Keratinocyte (primary cell): ENCODE measurements at regions not wholly inside any gene's neighbourhood (a gene's known extent, or its start where the extent isn't known, plus 50 kb on each side); places are given as distances from the start of the nearest gene placed in this dataset.
"Not testable (repeated sequence)": the region's sequence is repeated elsewhere in the genome, so short reads cannot be mapped to it uniquely, and the experiment has no call there.

Experiments
- DNase-seq: peaks from one replicate; pipeline ENCODE4 v3.0.0-alpha.2; 2011; ENCODE audit warnings: low read depth, missing footprints, low spot score
- FAIRE-seq: peaks from 2 replicates; lab custom pipeline; 2011; peaks lifted over from hg19 to GRCh38; lab: Jason Lieb, UNC
- H2AFZ ChIP-seq: 2 replicates; pipeline ENCODE4 v1.6.0; 2012; ENCODE audit warnings: low read length, control low read depth, inconsistent platforms; ENCODE audit not compliant: control insufficient read depth
- H3K27ac ChIP-seq: 2 replicates; pipeline ENCODE4 v1.5.1; 2011; ENCODE audit warnings: low read length; ENCODE audit not compliant: control insufficient read depth, insufficient read depth
- H3K27me3 ChIP-seq: 3 replicates; pipeline ENCODE4 v1.6.0; 2011; ENCODE audit warnings: low read length; ENCODE audit not compliant: control insufficient read depth, insufficient read depth; ENCODE audit errors: extremely low read depth
- H3K36me3 ChIP-seq, 2 experiments: 2 replicates in 1 of 2; 3 replicates in 1 of 2; pipeline ENCODE4 v1.5.1; 2011; ENCODE audit warnings: low read length in 2 of 2, mild to moderate bottlenecking in 1 of 2; ENCODE audit not compliant: control insufficient read depth in 2 of 2, insufficient read depth in 2 of 2; ENCODE audit errors: extremely low read depth in 1 of 2
- H3K4me1 ChIP-seq: 3 replicates; pipeline ENCODE4 v1.5.1; 2011; ENCODE audit warnings: low read length; ENCODE audit not compliant: control insufficient read depth, insufficient read depth; ENCODE audit errors: extremely low read depth
- H3K4me2 ChIP-seq: 3 replicates; pipeline ENCODE4 v1.6.0; 2011; ENCODE audit warnings: low read depth, low read length; ENCODE audit not compliant: control insufficient read depth, insufficient read depth; ENCODE audit errors: extremely low read depth
- H3K4me3 ChIP-seq, 3 experiments: fragments of 200-600 bp in 1 of 3; sonication (generic) in 1 of 3; 2 replicates in 2 of 3; 3 replicates in 1 of 3; pipeline ENCODE4 v1.5.1; 2011 to 2016; ENCODE audit warnings: low read length in 3 of 3, mild to moderate bottlenecking in 3 of 3, control low read depth in 2 of 3, inconsistent platforms in 1 of 3, low read depth in 1 of 3, mixed read lengths in 1 of 3, mixed run types in 1 of 3, moderate library complexity in 1 of 3; ENCODE audit not compliant: control insufficient read depth in 2 of 3, insufficient read depth in 2 of 3; ENCODE audit errors: extremely low read depth in 1 of 3
- H3K79me2 ChIP-seq: 2 replicates; pipeline ENCODE4 v1.6.0; 2012; ENCODE audit warnings: low read length; ENCODE audit not compliant: control insufficient read depth, insufficient read depth
- H3K9ac ChIP-seq: 3 replicates; pipeline ENCODE4 v1.6.0; 2011; ENCODE audit warnings: low read length; ENCODE audit not compliant: control insufficient read depth, insufficient read depth; ENCODE audit errors: extremely low read depth
- H3K9me1 ChIP-seq: 3 replicates; pipeline ENCODE4 v1.6.0; 2011; ENCODE audit warnings: low read length; ENCODE audit not compliant: control insufficient read depth, insufficient read depth; ENCODE audit errors: extremely low read depth
- H3K9me3 ChIP-seq: 2 replicates; pipeline ENCODE4 v1.5.1; 2012; ENCODE audit warnings: low read depth, low read length; ENCODE audit not compliant: control insufficient read depth
- H4K20me1 ChIP-seq: 3 replicates; pipeline ENCODE4 v1.6.0; 2011; ENCODE audit warnings: low read length; ENCODE audit not compliant: control insufficient read depth, insufficient read depth; ENCODE audit errors: extremely low read depth
- EZH2 ChIP-seq: IDR thresholded peaks from one replicate; pipeline ENCODE4 v1.6.1; 2012; ENCODE audit warnings: inconsistent platforms, mild to moderate bottlenecking, low read length, moderate library complexity
- dilution Hi-C: fragments of 300-500 bp; cut with MboI; formaldehyde crosslinking; loops from one replicate; pipeline ENCODE4 v1.7.0; 2020; ENCODE audit warnings: low sequenced_read_pairs; ENCODE audit not compliant: extremely low pct_ligation_motif_present
- TF ChIP-seq, protein P1 (sequence below), 3 experiments: IDR thresholded peaks in 1 of 3; conservative IDR thresholded peaks in 1 of 3; optimal IDR thresholded peaks in 1 of 3; 2 replicates in 2 of 3; 3 replicates in 1 of 3; pipeline versions ENCODE3 to v1.5.1; 2011; ENCODE audit warnings: low read length in 3 of 3, mild to moderate bottlenecking in 3 of 3, moderate library complexity in 2 of 3, control low read depth in 1 of 3, inconsistent platforms in 1 of 3; ENCODE audit not compliant: insufficient read depth in 2 of 3; ENCODE audit errors: extremely low read depth in 1 of 3

DNA sequence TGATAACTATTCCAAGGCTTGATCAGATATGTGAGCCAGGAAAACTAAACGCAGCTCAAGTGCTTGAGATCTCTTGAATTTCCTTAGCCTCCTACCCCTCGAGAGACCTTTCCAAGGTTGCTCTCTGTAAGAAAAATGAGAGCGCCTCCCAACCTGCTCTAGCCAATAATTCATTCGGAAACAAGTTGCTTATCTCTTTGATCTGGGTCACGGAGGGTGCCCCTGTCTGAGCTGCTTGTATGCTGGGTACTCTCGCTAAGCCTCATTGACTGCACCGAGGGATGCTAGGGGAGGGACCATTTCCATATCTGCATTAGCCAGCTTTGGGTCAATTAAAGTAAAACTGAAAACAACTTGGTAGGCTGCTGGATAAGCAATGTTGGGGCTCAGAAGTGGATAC lies 70.1 kb upstream of the SHISA6 start:
- FAIRE-seq (no peak), DNase-seq (no peak)
- TF ChIP-seq, protein P1, sequence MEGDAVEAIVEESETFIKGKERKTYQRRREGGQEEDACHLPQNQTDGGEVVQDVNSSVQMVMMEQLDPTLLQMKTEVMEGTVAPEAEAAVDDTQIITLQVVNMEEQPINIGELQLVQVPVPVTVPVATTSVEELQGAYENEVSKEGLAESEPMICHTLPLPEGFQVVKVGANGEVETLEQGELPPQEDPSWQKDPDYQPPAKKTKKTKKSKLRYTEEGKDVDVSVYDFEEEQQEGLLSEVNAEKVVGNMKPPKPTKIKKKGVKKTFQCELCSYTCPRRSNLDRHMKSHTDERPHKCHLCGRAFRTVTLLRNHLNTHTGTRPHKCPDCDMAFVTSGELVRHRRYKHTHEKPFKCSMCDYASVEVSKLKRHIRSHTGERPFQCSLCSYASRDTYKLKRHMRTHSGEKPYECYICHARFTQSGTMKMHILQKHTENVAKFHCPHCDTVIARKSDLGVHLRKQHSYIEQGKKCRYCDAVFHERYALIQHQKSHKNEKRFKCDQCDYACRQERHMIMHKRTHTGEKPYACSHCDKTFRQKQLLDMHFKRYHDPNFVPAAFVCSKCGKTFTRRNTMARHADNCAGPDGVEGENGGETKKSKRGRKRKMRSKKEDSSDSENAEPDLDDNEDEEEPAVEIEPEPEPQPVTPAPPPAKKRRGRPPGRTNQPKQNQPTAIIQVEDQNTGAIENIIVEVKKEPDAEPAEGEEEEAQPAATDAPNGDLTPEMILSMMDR (optimal IDR thresholded peaks at IDR 0.05 in 1 of 3, IDR thresholded peaks at IDR 0.05 in 1 of 3, conservative IDR thresholded peaks at IDR 0.05 in 1 of 3; ENCODE audit: extremely low read depth in 1 of 3, insufficient read depth in 2 of 3, low read length in 3 of 3), result no peak
- TF ChIP-seq EZH2, result no peak
- Histone ChIP-seq H3K27me3 (no peaks in the 10 kb centered on the region), H3K9me3 (no peaks in the 10 kb centered on the region), H3K4me2 (no peak overlapping the region), H3K79me2 (no peaks in the 10 kb centered on the region), H2AFZ (no peak overlapping the region), H3K9ac (no peak overlapping the region), H4K20me1 (no peaks in the 10 kb centered on the region), H3K4me1 (no peaks in the 10 kb centered on the region), H3K9me1 (no peaks in the 10 kb centered on the region), H3K4me3 (no peak overlapping the region), H3K36me3 (no peaks in the 10 kb centered on the region), H3K27ac (no peak overlapping the region)
- dilution Hi-C loops, result no loop called here

GRCh38 chr17:11151818-11152425 lies 89.1 kb upstream of the SHISA6 start:
- H2AFZ ChIP-seq, result no peak overlapping the region
- no peaks in the 10 kb centered on the region for H4K20me1 ChIP-seq
- no peaks in the 10 kb centered on the region for H3K9me1 ChIP-seq
- dilution Hi-C loops, result no loop called here
- no peak for DNase-seq
- TF ChIP-seq EZH2, result no peak
- TF ChIP-seq, protein P1 (optimal IDR thresholded peaks at IDR 0.05 in 1 of 3, IDR thresholded peaks at IDR 0.05 in 1 of 3, conservative IDR thresholded peaks at IDR 0.05 in 1 of 3; ENCODE audit: extremely low read depth in 1 of 3, insufficient read depth in 2 of 3, low read length in 3 of 3), result no peak
- no peak overlapping the region for H3K9ac ChIP-seq
- no peak overlapping the region for H3K4me2 ChIP-seq
- no peaks in the 10 kb centered on the region for H3K4me1 ChIP-seq
- no peaks in the 10 kb centered on the region for H3K79me2 ChIP-seq
- H3K27ac ChIP-seq, result no peak overlapping the region
- no peaks in the 10 kb centered on the region for H3K9me3 ChIP-seq
- no peak for FAIRE-seq
- H3K36me3 ChIP-seq, result no peaks in the 10 kb centered on the region
- no peaks in the 10 kb centered on the region for H3K27me3 ChIP-seq
- no peak overlapping the region for H3K4me3 ChIP-seq

DNA sequence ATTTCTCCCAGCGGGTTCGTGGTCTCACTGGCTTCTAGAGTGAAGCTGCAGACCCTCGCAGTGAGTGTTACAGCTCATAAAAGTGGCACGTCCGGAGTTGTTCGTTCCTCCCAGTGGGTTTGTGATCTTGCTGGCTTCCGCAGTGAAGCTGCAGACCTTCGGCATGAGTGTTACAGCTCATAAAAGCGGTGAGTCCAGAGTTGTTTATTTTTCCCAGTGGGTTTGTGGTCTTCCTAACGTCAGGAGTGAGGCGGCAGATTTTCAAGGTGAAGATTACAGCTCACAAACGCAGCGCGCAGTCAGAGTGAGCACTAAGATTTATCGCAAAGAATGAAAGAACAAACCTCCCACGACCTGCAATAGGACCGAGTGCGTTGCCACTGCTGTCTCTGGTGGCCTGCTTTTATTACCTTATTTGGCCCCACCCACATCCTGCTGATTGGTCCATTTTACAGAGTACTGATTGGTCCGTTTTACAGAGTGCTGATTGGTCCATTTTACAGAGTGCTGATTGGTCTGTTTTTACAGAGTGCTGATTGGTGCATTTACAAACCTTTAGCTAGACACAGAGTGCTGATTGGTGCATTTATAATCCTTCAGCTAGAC lies 90.0 kb upstream of the SHISA6 start:
- H3K4me3 ChIP-seq, H3K9ac ChIP-seq, H2AFZ ChIP-seq, H3K4me1 ChIP-seq, H3K27me3 ChIP-seq, H3K9me1 ChIP-seq, FAIRE-seq, H3K4me2 ChIP-seq, dilution Hi-C loops, H4K20me1 ChIP-seq, DNase-seq, H3K79me2 ChIP-seq, H3K36me3 ChIP-seq, H3K27ac ChIP-seq, H3K9me3 ChIP-seq: not testable (repeated sequence)
